ENCODE measurements at regions not wholly inside any gene's neighbourhood (a gene's known extent, or its start where the extent isn't known, plus 50 kb on each side); places are given as distances from the start of the nearest gene placed in this dataset.
"Not testable (repeated sequence)": the region's sequence is repeated elsewhere in the genome, so short reads cannot be mapped to it uniquely, and the experiment has no call there.

GRCh38 chr22:48079505-48080290 is 1317.2 kb downstream of the TBC1D22A start:
- DNase-seq: no peak

- DNase-seq: no peak
Measured at GRCh38 chr22:48078825-48079224, 1316.4 kb downstream of the TBC1D22A start.

GRCh38 chr22:48077699-48078098 is 1315.2 kb downstream of the TBC1D22A start:
- DNase-seq: no peak

DNA sequence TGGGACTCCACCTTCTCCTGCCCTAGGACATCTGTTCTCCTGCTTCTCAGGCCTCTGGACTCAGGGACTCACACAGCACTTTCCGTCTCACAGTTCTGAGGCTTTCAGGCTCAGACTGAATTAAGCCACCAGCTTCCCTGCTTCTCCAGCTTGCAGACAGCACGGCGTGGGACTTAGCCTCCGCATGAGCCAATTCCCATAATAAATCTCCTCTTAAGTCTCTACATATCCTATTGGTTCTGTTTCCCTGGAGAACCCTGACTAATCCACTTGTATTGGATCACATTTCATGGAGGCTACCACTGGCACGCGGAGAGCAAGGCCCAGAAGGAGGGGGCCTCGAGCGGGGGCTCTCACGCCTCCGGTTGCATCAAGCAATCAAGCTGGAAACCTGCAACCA is 1313.6 kb downstream of the TBC1D22A start:
- no peak for DNase-seq

- no peak for DNase-seq
Measured at GRCh38 chr22:48075604-48076003, 1313.2 kb downstream of the TBC1D22A start.

GRCh38 chr22:48072777-48073176 is 1310.3 kb downstream of the TBC1D22A start:
- DNase-seq: no peak

GRCh38 chr22:48071828-48072227 is 1309.4 kb downstream of the TBC1D22A start:
- DNase-seq: no peak

GRCh38 chr22:48071305-48071704 is 1308.9 kb downstream of the TBC1D22A start:
- DNase-seq: no peak

- DNase-seq: no peak
Measured at GRCh38 chr22:48070760-48071159, 1308.3 kb downstream of the TBC1D22A start.

DNA sequence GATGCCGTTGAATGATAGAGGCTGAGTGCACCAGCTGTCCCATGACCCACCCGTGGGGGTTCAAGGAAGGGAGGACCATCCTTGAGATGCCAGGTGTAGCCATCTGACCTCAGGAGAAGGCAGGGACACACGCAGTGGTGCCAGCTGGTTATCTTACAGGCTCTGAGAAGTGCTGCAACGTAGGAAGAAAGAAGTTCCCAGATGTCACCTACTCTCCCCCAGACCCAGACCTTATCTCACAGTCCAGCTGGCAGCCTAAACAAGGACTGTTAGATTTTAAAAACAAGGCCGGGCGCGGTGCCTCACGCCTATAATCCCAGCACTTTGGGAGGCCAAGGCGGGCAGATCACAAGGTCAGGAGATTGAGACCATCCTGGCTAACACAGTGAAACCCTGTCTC is 1307.6 kb downstream of the TBC1D22A start:
- DNase-seq: no peak

DNA sequence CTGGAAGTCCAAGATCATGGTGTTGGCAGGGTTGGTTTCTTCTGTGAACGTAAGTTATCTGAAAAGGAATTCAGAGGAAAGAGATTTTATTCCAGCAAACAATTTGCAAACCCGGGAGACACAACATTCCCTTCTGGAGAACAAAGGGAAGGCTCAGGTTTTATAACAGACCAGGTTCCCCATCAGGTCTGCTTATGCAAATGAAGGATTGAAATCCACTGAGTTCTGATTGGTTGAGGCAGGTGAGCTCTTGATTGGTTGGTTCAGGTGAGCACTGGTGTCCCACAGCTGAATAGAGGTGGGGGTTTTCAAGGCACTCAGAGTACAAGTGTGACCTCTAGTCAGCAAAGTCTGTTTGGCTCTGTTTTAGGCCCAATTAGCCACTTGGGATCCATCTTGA is 1306.8 kb downstream of the TBC1D22A start:
- no peak for DNase-seq

DNA sequence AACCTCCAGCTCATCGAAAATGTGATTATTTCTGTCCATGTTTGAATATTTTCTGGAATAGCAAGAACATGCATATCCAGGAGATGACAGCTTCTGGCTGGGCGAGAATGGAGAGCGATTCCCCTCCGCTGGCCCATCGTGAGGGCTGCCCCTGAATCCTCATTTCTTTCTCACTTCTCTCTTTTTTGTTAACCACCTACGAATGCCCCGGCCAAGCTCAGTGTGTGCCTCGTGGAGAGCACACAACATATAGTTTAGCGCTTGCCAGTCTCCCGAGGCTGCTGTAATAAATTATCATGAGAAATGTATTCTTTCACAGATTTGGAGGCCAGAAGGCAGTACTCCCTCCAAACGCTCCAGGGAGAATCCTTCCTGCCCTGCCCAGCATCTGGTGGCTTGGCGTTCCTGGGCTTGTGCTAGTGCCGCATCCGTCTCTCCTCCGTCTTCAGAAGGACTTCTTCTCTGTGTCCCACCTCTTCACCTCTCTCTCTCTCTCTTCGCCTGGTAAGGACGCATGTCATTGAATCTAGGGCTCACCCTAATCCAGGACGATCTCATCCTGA is 1306.0 kb downstream of the TBC1D22A start:
- no peak for DNase-seq

DNA sequence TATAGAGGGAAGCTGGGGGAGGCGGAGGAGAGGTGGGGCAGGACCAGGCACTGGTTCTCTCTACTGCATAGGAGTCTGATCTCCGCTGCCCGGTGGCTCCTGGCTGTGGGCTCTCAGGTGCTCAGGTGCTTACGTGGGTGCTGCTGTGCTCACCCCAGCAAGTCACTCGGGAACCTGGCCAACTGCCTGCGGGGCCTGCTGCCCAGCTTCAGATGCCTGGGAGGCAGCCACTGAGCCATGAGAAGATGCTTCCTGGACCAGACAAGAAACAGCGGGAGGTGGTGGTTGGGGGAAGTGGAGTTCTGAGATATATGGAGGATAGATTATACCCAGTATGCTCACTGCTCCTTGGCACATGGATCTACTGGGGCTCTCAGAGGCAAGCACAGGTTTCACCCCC is 1303.4 kb downstream of the TBC1D22A start:
- no peak for DNase-seq

- DNase-seq: no peak
Measured at GRCh38 chr22:48061726-48062125, 1299.3 kb downstream of the TBC1D22A start.

- no peak for DNase-seq
Measured at GRCh38 chr22:48060266-48060665, 1297.8 kb downstream of the TBC1D22A start.

- DNase-seq: not testable (repeated sequence)
Measured at GRCh38 chr22:48059521-48059920, 1297.1 kb downstream of the TBC1D22A start.

DNA sequence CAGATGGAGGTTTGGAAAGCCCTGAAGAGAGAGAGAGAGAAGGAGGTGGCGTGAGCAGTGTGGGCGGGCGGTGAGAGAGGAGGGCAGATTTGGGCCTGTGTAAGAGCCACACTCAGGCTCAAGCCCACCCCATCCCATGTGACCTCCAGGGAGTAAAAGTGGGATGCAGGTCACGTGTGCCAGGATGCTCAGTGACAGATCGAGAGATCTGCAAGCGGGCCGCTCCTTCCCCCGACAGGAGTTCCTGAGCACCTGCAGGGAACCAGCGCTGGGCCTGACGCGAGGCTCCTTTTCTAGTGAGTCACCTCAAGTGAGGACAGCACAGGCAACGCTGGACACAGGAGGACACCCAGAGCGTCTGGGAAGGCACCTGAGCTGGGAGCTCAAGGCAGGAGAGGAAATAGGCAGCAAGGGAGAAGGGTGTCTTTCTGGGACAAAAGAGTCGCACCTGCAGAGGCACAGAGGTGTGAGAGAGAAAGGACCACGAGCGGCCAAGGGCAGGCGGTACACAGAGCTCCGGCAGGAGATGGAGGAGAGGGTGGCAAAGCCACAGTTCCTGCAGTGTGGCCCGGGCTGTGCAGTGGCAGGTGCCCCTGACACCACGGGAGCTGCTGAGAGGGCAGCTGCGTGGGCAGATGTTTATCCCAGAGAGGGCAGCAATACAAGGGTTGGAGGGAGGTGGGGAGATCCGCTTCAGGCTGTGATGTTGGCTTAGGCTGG is 1294.8 kb downstream of the TBC1D22A start:
- DNase-seq: no peak

GRCh38 chr22:48055827-48056226 is 1293.4 kb downstream of the TBC1D22A start:
- no peak for DNase-seq

- DNase-seq: no peak
Measured at GRCh38 chr22:48055185-48055584, 1292.7 kb downstream of the TBC1D22A start.

GRCh38 chr22:48054596-48054995 is 1292.1 kb downstream of the TBC1D22A start:
- no peak for DNase-seq

- DNase-seq: no peak
Measured at GRCh38 chr22:48053973-48054372, 1291.5 kb downstream of the TBC1D22A start.

DNA sequence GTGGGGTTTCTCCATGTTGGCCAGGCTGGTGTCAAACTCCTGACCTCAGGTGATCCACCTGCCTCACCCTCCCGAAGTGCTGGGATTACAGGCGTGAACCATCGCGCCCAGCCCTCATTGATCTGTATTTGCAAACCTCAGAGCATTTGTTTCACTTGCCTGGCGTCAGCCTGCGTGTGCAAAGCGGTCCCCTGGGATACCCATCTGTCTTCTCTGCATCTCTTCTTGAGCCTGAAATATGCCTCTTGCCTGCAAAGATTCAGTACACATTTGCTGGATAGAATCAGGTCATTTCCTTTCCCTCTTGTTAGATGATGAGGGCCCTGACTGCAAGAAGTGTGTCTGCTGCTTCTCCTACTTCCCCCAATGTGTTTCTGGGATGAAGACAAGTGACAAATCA is 1291.0 kb downstream of the TBC1D22A start:
- DNase-seq: no peak

DNA sequence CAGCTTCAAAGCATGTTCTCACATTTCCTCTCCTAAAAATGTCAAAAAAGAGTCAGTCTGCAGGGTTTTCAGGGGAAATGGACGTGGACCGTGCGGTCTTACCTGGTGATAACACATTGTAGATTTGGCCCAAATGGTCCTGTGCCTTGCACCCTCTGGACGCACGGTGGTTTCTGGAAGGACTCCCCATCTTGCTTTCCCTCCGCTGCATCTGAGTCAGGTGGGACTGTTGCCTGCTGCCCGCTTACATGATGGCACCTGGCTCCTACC is 1290.1 kb downstream of the TBC1D22A start:
- DNase-seq: no peak

Data from NCI-H2107 (cell line).